K562 (cell line): ENCODE measurements at regions not wholly inside any gene's neighbourhood (a gene's known extent, or its start where the extent isn't known, plus 50 kb on each side); places are given as distances from the start of the nearest gene placed in this dataset.

Experiments used
- ATAC-seq: fragments of 200-7000 bp; cut with Tn5 transposase; 3 replicates; pipeline ENCODE4 v1.9.1; 2020; ENCODE audit warnings: moderate library complexity
- BruUV-seq: library from RNA; stranded (reverse); fragments of 400-500 nt; replicated peaks from 2 replicates; lab custom pipeline; 2021; lab: Mats Ljungman, UMichigan
- CTCF ChIA-PET: fragments of 300-600 bp; formaldehyde crosslinking; extraction: SDS; loops from one replicate; lab custom pipeline; 2021; ENCODE audit warnings: low intra/inter-chr PET ratio; lab: Yijun Ruan, JAX
- POLR2A ChIA-PET: fragments of 300-600, 350-650 bp; sonication (Branson Sonifier 250); formaldehyde crosslinking; extraction: SDS; loops from one replicate; lab custom pipeline; 2021; ENCODE audit warnings: antibody characterized with exemption, inconsistent platforms; lab: Yijun Ruan, JAX
- DNase-seq, 4 experiments: peaks; one replicate each; pipeline versions ENCODE4 v3.0.0 to v3.0.0-alpha.2; 2011 to 2018; ENCODE audit warnings: low spot score in 3 of 4, mixed read lengths in 3 of 4; ENCODE audit errors: extremely low read depth in 1 of 4
- FAIRE-seq: peaks from 2 replicates; lab custom pipeline; 2011; peaks lifted over from hg19 to GRCh38; lab: Jason Lieb, UNC
- H2AFZ ChIP-seq: 2 replicates; pipeline ENCODE4 v1.6.0; 2011; ENCODE audit warnings: low read depth, low read length, control low read depth, inconsistent platforms
- H3K27ac ChIP-seq: fragments of 200-600 bp; 3 replicates; pipeline ENCODE4 v1.8.0; 2011; ENCODE audit warnings: low read depth, mild to moderate bottlenecking, control low read depth, inconsistent platforms, low read length, moderate library complexity, mixed read lengths; ENCODE audit errors: extremely low read depth
- H3K27me3 ChIP-seq, 2 experiments: fragments of 300-600 bp in 1 of 2; 2 replicates in 1 of 2; 3 replicates in 1 of 2; pipeline versions ENCODE4 v1.6.0 to v1.8.0; 2011; ENCODE audit warnings: inconsistent platforms in 2 of 2, low read length in 2 of 2, mild to moderate bottlenecking in 1 of 2, mixed read lengths in 1 of 2, moderate library complexity in 1 of 2; ENCODE audit not compliant: control insufficient read depth in 2 of 2, insufficient read depth in 2 of 2
- H3K36me3 ChIP-seq: fragments of 300-600 bp; 3 replicates; pipeline ENCODE4 v1.8.0; 2011; ENCODE audit warnings: mild to moderate bottlenecking, low read length, inconsistent platforms; ENCODE audit not compliant: control insufficient read depth, insufficient read depth
- H3K4me1 ChIP-seq, 2 experiments: fragments of 200-600 bp in 1 of 2; replicated peaks in 1 of 2; 2 replicates in 1 of 2; 3 replicates in 1 of 2; pipeline versions ENCODE4 v1.5.1 to v1.8.0; 2011; ENCODE audit warnings: inconsistent platforms in 2 of 2, low read length in 2 of 2, mild to moderate bottlenecking in 1 of 2, mixed read lengths in 1 of 2, moderate library complexity in 1 of 2; ENCODE audit not compliant: control insufficient read depth in 2 of 2, insufficient read depth in 2 of 2
- H3K4me2 ChIP-seq: 2 replicates; pipeline ENCODE4 v1.6.1; 2011; ENCODE audit warnings: low read length, control low read depth, inconsistent platforms, mixed read lengths; ENCODE audit not compliant: insufficient read depth
- H3K4me3 ChIP-seq: fragments of 200-600 bp; sonication (generic), shearing (Covaris generic); 2 replicates; pipeline ENCODE4 v1.5.1; 2016; ENCODE audit warnings: control low read depth, inconsistent platforms
- H3K79me2 ChIP-seq: fragments of 200-600 bp; 3 replicates; pipeline ENCODE4 v1.8.0; 2011; ENCODE audit warnings: low read length, inconsistent platforms; ENCODE audit not compliant: control insufficient read depth, insufficient read depth
- H3K9ac ChIP-seq, 2 experiments: 2 replicates each; pipeline versions ENCODE4 v1.6.0 to v1.6.1; 2011; ENCODE audit warnings: low read depth in 2 of 2, low read length in 2 of 2, control low read depth in 1 of 2, inconsistent platforms in 1 of 2, mild to moderate bottlenecking in 1 of 2, mixed read lengths in 1 of 2; ENCODE audit not compliant: insufficient read depth in 1 of 2
- H3K9me1 ChIP-seq: one replicate; pipeline ENCODE4 v1.6.0; 2011; ENCODE audit warnings: inconsistent platforms, mild to moderate bottlenecking, low read length, moderate library complexity; ENCODE audit not compliant: control insufficient read depth, insufficient read depth
- H3K9me3 ChIP-seq: replicated peaks from 2 replicates; pipeline ENCODE4 v1.5.1; 2011; ENCODE audit warnings: low read depth, low read length, inconsistent platforms; ENCODE audit not compliant: control insufficient read depth, insufficient read depth
- H4K20me1 ChIP-seq: replicated peaks from 2 replicates; pipeline ENCODE4 v1.6.1; 2011; ENCODE audit warnings: low read length, inconsistent platforms, mixed read lengths; ENCODE audit not compliant: control insufficient read depth, insufficient read depth
- NUFIP1 ChIP-seq: fragments of 450-650 bp; IDR thresholded peaks from 2 replicates; pipeline ENCODE4 v1.6.1; 2018; ENCODE audit not compliant: partially characterized antibody
- POLR3A ChIP-seq: IDR thresholded peaks from 2 replicates; pipeline ENCODE4 v1.6.1; 2011; ENCODE audit warnings: borderline replicate concordance, mild to moderate bottlenecking, moderate library complexity; ENCODE audit not compliant: insufficient read length, insufficient read depth; ENCODE audit errors: extremely low read depth
- TBL1XR1 ChIP-seq, 2 experiments: IDR thresholded peaks; 2 replicates each; pipeline ENCODE4 v1.6.1; 2012; ENCODE audit warnings: improper control_type of control experiment in 2 of 2, low read length in 2 of 2, mild to moderate bottlenecking in 1 of 2
- WGBS: fragments of 100-300 bp; shearing (Covaris generic); methylation state at CpG from one replicate; pipeline ENCODE4 v1.1.6; 2016; ENCODE audit warnings: low coverage, mixed read lengths; ENCODE audit not compliant: insufficient coverage; ENCODE audit errors: missing lambda C conversion rate; 5-methylcytosine and 5-hydroxymethylcytosine counted together
- in situ Hi-C: fragments of 300-500 bp; cut with MboI; formaldehyde crosslinking; loops from 4 replicates; pipeline ENCODE4 v1.15.0; 2018; ENCODE audit warnings: inconsistent platforms, mixed read lengths
- intact Hi-C: fragments of 100-400 bp; cut with micrococcal nuclease; formaldehyde crosslinking; loops from 2 replicates; pipeline ENCODE4 v1.14.2; 2022
- TF ChIP-seq, protein P1 (sequence below): conservative IDR thresholded peaks from 2 replicates; pipeline ENCODE4 v1.6.1; 2011; ENCODE audit warnings: low read depth, mild to moderate bottlenecking, low read length; ENCODE audit not compliant: control insufficient read depth
- TF ChIP-seq, protein P2 (sequence below): sonication (generic); formaldehyde crosslinking; IDR thresholded peaks from 2 replicates; pipeline ENCODE4 v1.9.0; 2022; ENCODE audit warnings: mild to moderate bottlenecking, missing genetic modification reagents
- TF ChIP-seq, protein P3 (sequence below): sonication (generic); formaldehyde crosslinking; IDR thresholded peaks from 2 replicates; pipeline ENCODE4 v1.8.1; 2023; ENCODE audit warnings: mild to moderate bottlenecking, missing genetic modification reagents, moderate library complexity
- TF ChIP-seq, protein P4 (sequence below): IDR thresholded peaks from 3 replicates; pipeline ENCODE4 v1.6.1; 2011; ENCODE audit warnings: borderline replicate concordance, mild to moderate bottlenecking; ENCODE audit not compliant: insufficient read length, insufficient read depth

DNA sequence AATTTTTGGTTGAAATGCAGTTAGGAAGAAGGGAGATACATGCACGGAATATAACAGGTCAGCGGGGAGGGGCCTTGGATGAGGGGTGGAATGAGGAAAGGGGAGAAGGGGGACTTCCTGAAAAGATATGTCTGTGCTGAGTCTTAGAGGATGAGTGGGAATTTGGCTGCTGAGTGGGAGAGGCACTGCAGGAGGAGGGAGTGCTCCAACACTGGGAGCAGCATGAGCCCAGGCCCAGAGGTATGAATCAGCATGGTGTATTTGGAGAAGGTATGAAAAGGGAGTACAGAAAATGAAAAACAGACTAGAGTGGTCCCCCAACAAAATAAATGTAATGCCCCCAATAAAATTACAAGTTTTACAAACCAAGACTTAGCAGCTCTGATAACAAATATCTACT is 394.4 kb downstream of the IPO8 start:
- ATAC-seq = no peak
- no peak for DNase-seq
- Histone ChIP-seq H2AFZ (no peak overlapping the region), H3K4me1 (no peaks in the 10 kb centered on the region), H3K27me3 (no peaks in the 10 kb centered on the region), H3K27ac (no peak overlapping the region), H4K20me1 (no peaks in the 10 kb centered on the region), H3K4me3 (no peak overlapping the region), H3K36me3 (no peaks in the 10 kb centered on the region), H3K4me2 (no peak overlapping the region), H3K9me1 (no peaks in the 10 kb centered on the region), H3K9ac (no peak overlapping the region), H3K9me3 (no peaks in the 10 kb centered on the region), H3K79me2 (no peaks in the 10 kb centered on the region)
- no TSS peak for BruUV-seq
- in situ Hi-C loops = no loop called here
- CTCF ChIA-PET = no interaction called here
- WGBS = 0% methylated on average over 2 of the region's 2 CpGs
- TF ChIP-seq, protein P1, sequence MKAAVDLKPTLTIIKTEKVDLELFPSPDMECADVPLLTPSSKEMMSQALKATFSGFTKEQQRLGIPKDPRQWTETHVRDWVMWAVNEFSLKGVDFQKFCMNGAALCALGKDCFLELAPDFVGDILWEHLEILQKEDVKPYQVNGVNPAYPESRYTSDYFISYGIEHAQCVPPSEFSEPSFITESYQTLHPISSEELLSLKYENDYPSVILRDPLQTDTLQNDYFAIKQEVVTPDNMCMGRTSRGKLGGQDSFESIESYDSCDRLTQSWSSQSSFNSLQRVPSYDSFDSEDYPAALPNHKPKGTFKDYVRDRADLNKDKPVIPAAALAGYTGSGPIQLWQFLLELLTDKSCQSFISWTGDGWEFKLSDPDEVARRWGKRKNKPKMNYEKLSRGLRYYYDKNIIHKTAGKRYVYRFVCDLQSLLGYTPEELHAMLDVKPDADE = no peak
- TF ChIP-seq NUFIP1 (no peak), TBL1XR1 (IDR thresholded peaks at IDR 0.05; ENCODE audit: low read length in 2 of 2) (no peak), POLR3A (no peak)
- TF ChIP-seq, protein P2, sequence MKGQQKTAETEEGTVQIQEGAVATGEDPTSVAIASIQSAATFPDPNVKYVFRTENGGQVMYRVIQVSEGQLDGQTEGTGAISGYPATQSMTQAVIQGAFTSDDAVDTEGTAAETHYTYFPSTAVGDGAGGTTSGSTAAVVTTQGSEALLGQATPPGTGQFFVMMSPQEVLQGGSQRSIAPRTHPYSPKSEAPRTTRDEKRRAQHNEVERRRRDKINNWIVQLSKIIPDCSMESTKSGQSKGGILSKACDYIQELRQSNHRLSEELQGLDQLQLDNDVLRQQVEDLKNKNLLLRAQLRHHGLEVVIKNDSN (CRISPR knock-in tag) = no peak
- TF ChIP-seq, protein P3, sequence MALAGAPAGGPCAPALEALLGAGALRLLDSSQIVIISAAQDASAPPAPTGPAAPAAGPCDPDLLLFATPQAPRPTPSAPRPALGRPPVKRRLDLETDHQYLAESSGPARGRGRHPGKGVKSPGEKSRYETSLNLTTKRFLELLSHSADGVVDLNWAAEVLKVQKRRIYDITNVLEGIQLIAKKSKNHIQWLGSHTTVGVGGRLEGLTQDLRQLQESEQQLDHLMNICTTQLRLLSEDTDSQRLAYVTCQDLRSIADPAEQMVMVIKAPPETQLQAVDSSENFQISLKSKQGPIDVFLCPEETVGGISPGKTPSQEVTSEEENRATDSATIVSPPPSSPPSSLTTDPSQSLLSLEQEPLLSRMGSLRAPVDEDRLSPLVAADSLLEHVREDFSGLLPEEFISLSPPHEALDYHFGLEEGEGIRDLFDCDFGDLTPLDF (CRISPR knock-in tag) = no peak
- TF ChIP-seq, protein P4, sequence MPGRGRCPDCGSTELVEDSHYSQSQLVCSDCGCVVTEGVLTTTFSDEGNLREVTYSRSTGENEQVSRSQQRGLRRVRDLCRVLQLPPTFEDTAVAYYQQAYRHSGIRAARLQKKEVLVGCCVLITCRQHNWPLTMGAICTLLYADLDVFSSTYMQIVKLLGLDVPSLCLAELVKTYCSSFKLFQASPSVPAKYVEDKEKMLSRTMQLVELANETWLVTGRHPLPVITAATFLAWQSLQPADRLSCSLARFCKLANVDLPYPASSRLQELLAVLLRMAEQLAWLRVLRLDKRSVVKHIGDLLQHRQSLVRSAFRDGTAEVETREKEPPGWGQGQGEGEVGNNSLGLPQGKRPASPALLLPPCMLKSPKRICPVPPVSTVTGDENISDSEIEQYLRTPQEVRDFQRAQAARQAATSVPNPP = no peak
- POLR2A ChIA-PET = no interaction called here
- no peak for FAIRE-seq
- intact Hi-C loops = no loop called here
